ENCODE measurements at regions not wholly inside any gene's neighbourhood (a gene's known extent, or its start where the extent isn't known, plus 50 kb on each side); places are given as distances from the start of the nearest gene placed in this dataset.

DNA sequence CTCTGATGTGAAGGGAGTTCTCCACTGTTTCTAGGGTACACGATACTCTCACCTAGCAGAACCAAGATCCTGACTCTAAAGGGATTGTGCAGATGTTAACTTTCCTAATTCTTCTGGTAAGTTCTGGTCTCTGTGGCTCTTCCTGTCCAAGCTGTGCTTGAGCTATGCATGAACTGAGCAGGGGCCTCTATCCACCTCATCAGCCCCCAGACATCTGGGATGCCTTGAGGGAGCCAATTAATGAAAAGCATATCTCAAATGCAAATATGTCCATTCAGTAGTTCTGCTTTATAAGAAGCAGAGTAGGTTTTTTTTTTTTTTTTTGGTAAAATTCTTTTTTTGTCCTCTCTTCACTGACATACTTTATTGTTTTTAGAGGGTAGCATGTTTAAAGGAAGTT is 89.6 kb downstream of the POLR2M start:
- Histone ChIP-seq H2BK12ac (ENCODE audit: low read depth, low read length) (no peak overlapping the region), H4K20me1 (replicated peaks in 1 of 2; ENCODE audit: control insufficient read depth in 1 of 2, insufficient read depth in 2 of 2, low read length in 2 of 2) (no peaks in the 10 kb centered on the region), H3K23ac (ENCODE audit: insufficient read length) (no peak overlapping the region), H3K27ac (ENCODE audit: low read depth, low read length) (no peak overlapping the region), H3K79me1 (ENCODE audit: low read depth, low read length) (no peaks in the 10 kb centered on the region), H3K23me2 (ENCODE audit: low read depth, low read length) (no peaks in the 10 kb centered on the region), H4K8ac (ENCODE audit: extremely low read depth, insufficient read depth, low read length) (no peak overlapping the region), H3K18ac (ENCODE audit: extremely low read depth, low read length) (no peak overlapping the region), H3K27me3 (replicated peaks in 1 of 4; ENCODE audit: control insufficient read depth in 3 of 4, extremely low read depth in 1 of 4, insufficient read depth in 3 of 4, low read length in 3 of 4) (no peaks in the 10 kb centered on the region), H2BK15ac (ENCODE audit: low read length) (no peak overlapping the region), H3K9ac (replicated peaks in 1 of 4; ENCODE audit: extremely low read depth in 1 of 4, low read depth in 3 of 4, low read length in 3 of 4) (no peak overlapping the region), H2BK120ac (replicated peaks; ENCODE audit: low read depth, low read length) (no peak overlapping the region), H3K4me1 (replicated peaks in 1 of 4; ENCODE audit: control insufficient read depth in 3 of 4, insufficient read depth in 4 of 4, low read length in 3 of 4) (no peaks in the 10 kb centered on the region), H2BK5ac (ENCODE audit: low read depth, low read length) (no peak overlapping the region), H3K4me2 (ENCODE audit: insufficient read depth in 1 of 2, low read depth in 2 of 2, low read length in 2 of 2) (no peak overlapping the region), H3K14ac (ENCODE audit: insufficient read length) (no peak overlapping the region), H3K56ac (replicated peaks; ENCODE audit: insufficient read length, low read depth, low read length) (no peak overlapping the region), H3K79me2 (ENCODE audit: control insufficient read depth in 1 of 2, insufficient read depth in 2 of 2, low read length in 2 of 2) (no peaks in the 10 kb centered on the region), H2AK5ac (ENCODE audit: low read depth, low read length) (no peak overlapping the region), H3K4me3 (ENCODE audit: extremely low read depth in 1 of 4, insufficient read depth in 2 of 4, low read depth in 3 of 4, low read length in 4 of 4) (no peak overlapping the region), H2BK20ac (ENCODE audit: low read length) (no peak overlapping the region), H3K9me3 (ENCODE audit: insufficient read depth in 2 of 2, low read depth in 1 of 2, low read length in 1 of 2) (no peaks in the 10 kb centered on the region), H4K5ac (ENCODE audit: insufficient read length, low read depth, low read length) (no peak overlapping the region), H3K4ac (replicated peaks; ENCODE audit: insufficient read length, low read depth, low read length) (no peak overlapping the region), H4K91ac (replicated peaks; ENCODE audit: insufficient read length, low read length) (no peak overlapping the region), H3K36me3 (ENCODE audit: control insufficient read depth in 2 of 4, insufficient read depth in 4 of 4, low read length in 3 of 4) (no peaks in the 10 kb centered on the region), H2AFZ (ENCODE audit: low read length) (no peak overlapping the region)
- 85% methylated on average over 1 of the region's 1 CpG; no CpG with 5 or more reads in 1 of the 2 experiments for WGBS, 2 experiments (ENCODE audit: extremely low coverage in 1 of 2, insufficient coverage in 1 of 2, insufficient read length in 1 of 2, insufficient replicate concordance in 2 of 2, low coverage in 1 of 2, low lambda C conversion rate in 2 of 2, missing lambda C conversion rate in 1 of 2)
- no peak for FAIRE-seq
- POLR2A ChIA-PET (ENCODE audit: partially characterized antibody): no interaction called here
- DNase-seq (ENCODE audit: low read depth in 1 of 2, low spot score in 2 of 2): no peak
- TF ChIP-seq RFX5 (IDR thresholded peaks at IDR 0.05; ENCODE audit: borderline replicate concordance, low read depth, low read length): no peak
- TF ChIP-seq EGR1 (IDR thresholded peaks at IDR 0.05; ENCODE audit: borderline replicate concordance, low read depth, low read length): no peak
- no peak for TF ChIP-seq CREB1 (IDR thresholded peaks at IDR 0.05)
- TF ChIP-seq JUN (IDR thresholded peaks at IDR 0.05; ENCODE audit: low read depth, low read length): no peak
- no peak for TF ChIP-seq CBX8 (IDR thresholded peaks at IDR 0.05; ENCODE audit: borderline replicate concordance, low read depth, low read length)
- TF ChIP-seq ASH2L (IDR thresholded peaks at IDR 0.05; ENCODE audit: low read length): no peak
- TF ChIP-seq POLR2AphosphoS5 (IDR thresholded peaks at IDR 0.05; ENCODE audit: low read depth, low read length): no peak
- TF ChIP-seq BACH1 (IDR thresholded peaks at IDR 0.05; ENCODE audit: low read length): no peak
- TF ChIP-seq CHD1 (IDR thresholded peaks at IDR 0.05; ENCODE audit: low read depth, low read length): no peak
- TF ChIP-seq MAFK (IDR thresholded peaks at IDR 0.05; ENCODE audit: low read depth, low read length): no peak
- no peak for TF ChIP-seq SP4 (IDR thresholded peaks at IDR 0.05; ENCODE audit: low read length)
- no peak for TF ChIP-seq POU5F1 (IDR thresholded peaks at IDR 0.05; ENCODE audit: low read depth, low read length)
- TF ChIP-seq RAD21 (IDR thresholded peaks at IDR 0.05 in 1 of 2, conservative IDR thresholded peaks at IDR 0.05 in 1 of 2; ENCODE audit: low read depth in 2 of 2, low read length in 2 of 2): no peak
- no peak for TF ChIP-seq SIN3A (conservative IDR thresholded peaks at IDR 0.05 in 1 of 2, IDR thresholded peaks at IDR 0.05 in 1 of 2; ENCODE audit: low read depth in 1 of 2, low read length in 2 of 2)
- no peak for TF ChIP-seq BCL11A (IDR thresholded peaks at IDR 0.05; ENCODE audit: low read depth in 2 of 2, low read length in 2 of 2)
- no peak for TF ChIP-seq TAF1 (IDR thresholded peaks at IDR 0.05; ENCODE audit: low read depth, low read length)
- TF ChIP-seq POLR2A (IDR thresholded peaks at IDR 0.05; ENCODE audit: control extremely low read depth in 1 of 2, low read depth in 2 of 2, low read length in 2 of 2): no peak
- CTCF ChIA-PET (ENCODE audit: partially characterized antibody): interaction anchor here (1.0 to 2.1 kb wide), 3 partner anchors 11 to 65 kb away, joined by 3 to 7 read pairs (median 4); no protein-coding TSS in a partner anchor

Data from H1 (cell line).